ENCODE measurements at regions not wholly inside any gene's neighbourhood (a gene's known extent, or its start where the extent isn't known, plus 50 kb on each side); places are given as distances from the start of the nearest gene placed in this dataset.

DNA sequence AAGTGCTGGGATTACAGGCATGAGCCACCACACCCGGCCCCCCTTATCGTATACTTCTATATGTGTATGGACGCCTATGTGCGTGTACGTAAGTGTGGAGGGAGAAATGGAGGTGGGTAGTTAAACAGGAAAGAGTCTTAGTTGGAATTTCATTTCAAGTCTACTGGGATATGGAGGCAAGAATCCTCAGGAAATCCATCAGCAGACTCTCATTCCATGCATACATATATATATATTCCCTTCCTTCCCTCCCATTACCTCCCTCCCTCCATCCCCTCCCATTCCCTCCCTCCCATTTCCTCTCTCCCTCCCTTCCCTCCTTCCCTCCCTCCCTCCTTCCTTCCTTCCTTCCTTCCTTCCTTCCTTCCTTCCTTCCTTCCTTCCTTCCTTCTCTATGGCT lies 391.7 kb upstream of the RBFOX1 start:
- TF ChIP-seq POLR2A (IDR thresholded peaks at IDR 0.05) (no peak), POLR2AphosphoS5 (IDR thresholded peaks at IDR 0.05) (no peak)
- TF ChIP-seq, protein P1, sequence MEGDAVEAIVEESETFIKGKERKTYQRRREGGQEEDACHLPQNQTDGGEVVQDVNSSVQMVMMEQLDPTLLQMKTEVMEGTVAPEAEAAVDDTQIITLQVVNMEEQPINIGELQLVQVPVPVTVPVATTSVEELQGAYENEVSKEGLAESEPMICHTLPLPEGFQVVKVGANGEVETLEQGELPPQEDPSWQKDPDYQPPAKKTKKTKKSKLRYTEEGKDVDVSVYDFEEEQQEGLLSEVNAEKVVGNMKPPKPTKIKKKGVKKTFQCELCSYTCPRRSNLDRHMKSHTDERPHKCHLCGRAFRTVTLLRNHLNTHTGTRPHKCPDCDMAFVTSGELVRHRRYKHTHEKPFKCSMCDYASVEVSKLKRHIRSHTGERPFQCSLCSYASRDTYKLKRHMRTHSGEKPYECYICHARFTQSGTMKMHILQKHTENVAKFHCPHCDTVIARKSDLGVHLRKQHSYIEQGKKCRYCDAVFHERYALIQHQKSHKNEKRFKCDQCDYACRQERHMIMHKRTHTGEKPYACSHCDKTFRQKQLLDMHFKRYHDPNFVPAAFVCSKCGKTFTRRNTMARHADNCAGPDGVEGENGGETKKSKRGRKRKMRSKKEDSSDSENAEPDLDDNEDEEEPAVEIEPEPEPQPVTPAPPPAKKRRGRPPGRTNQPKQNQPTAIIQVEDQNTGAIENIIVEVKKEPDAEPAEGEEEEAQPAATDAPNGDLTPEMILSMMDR (IDR thresholded peaks at IDR 0.05), result no peak
- H3K4me3 ChIP-seq, result no peak overlapping the region
- H3K27ac ChIP-seq, result no peak overlapping the region
- intact Hi-C loops (cut with DNase I; ENCODE audit: low total_unique reads), result no loop called here
- H3K27me3 ChIP-seq, result no peaks in the 10 kb centered on the region
- H3K36me3 ChIP-seq, result no peaks in the 10 kb centered on the region
- no peaks in the 10 kb centered on the region for H3K9me3 ChIP-seq
- DNase-seq (ENCODE audit: low spot score in 2 of 2), result no peak
- no peaks in the 10 kb centered on the region for H3K4me1 ChIP-seq

DNA sequence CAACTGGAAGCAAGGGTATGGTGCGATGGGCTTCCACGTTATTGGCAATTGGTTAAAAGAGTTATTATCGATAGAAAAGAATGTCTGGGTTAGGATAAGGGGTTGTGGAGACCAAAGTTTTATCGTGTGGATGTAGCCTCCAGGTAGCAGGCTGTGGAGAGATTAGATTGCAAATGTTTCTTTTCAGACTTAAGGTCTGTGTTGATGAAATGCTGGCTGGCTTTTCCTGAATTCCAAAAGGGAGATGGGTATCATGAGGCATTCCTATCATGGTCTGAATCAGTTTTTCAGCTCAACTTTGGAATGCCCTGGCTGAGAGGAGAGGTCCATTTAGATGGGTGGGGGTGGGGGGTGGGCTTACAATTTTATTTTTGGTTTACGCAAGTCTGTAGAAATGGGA lies 395.0 kb upstream of the RBFOX1 start:
- Histone ChIP-seq H3K27ac (no peak overlapping the region), H3K27me3 (no peaks in the 10 kb centered on the region), H3K9me3 (no peaks in the 10 kb centered on the region), H3K4me1 (no peaks in the 10 kb centered on the region), H3K4me3 (no peak overlapping the region), H3K36me3 (no peaks in the 10 kb centered on the region)
- intact Hi-C loops (cut with DNase I; ENCODE audit: low total_unique reads), result no loop called here
- no peak for DNase-seq (ENCODE audit: low spot score in 2 of 2)
- TF ChIP-seq, protein P1 (IDR thresholded peaks at IDR 0.05), result no peak
- TF ChIP-seq POLR2AphosphoS5 (IDR thresholded peaks at IDR 0.05) (no peak), POLR2A (IDR thresholded peaks at IDR 0.05) (no peak)

DNA sequence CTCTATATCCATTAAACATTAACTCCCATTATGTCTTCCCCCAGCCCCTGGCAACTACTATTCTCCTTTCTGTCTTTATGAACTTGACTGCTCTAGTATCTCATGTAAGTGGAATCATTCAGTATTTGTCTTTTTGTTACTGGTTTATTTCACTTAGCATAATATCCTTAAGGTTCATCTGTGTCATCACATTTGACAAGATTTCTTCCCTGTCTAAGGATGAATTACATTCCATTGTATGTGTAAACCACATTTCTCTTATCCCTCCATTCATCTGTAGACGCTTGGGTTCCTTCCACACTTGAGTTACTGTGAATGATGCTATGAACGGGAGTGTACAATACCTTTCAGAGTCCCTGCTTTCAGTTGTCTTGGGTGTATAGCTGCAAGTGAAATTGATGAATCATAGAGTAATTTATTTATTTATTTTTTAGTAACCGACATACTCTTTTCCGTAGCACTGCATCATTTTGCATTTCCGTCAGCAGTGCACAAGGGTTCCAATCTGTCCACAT lies 399.7 kb upstream of the RBFOX1 start:
- no peak for TF ChIP-seq POLR2A (IDR thresholded peaks at IDR 0.05)
- intact Hi-C loops (cut with DNase I; ENCODE audit: low total_unique reads), result no loop called here
- Histone ChIP-seq H3K27ac (no peak overlapping the region), H3K4me1 (no peaks in the 10 kb centered on the region), H3K4me3 (no peak overlapping the region), H3K27me3 (no peaks in the 10 kb centered on the region), H3K36me3 (no peaks in the 10 kb centered on the region), H3K9me3 (no peaks in the 10 kb centered on the region)
- no peak for DNase-seq (ENCODE audit: low spot score in 2 of 2)

DNA sequence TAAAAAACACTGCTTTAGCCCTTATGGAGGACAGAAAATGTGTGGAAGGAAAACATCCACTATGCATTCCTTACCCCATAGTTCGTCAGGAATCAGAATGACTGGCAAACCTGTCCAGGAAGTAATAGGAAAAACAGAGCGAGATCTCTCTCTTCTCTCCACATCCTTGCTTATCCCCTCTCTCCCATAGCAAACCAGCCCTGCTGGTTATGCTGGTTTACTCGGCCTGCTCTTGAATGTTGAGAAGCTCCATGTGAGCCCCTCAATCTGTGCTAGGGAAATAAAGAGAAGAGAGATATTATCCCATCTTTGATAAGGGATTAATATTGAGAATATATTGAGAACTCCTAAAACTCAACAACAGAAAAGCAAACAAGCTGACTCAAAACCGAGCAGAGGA lies 402.8 kb upstream of the RBFOX1 start:
- TF ChIP-seq, protein P1 (IDR thresholded peaks at IDR 0.05), result no peak
- TF ChIP-seq POLR2AphosphoS5 (IDR thresholded peaks at IDR 0.05) (no peak), POLR2A (IDR thresholded peaks at IDR 0.05) (no peak)
- Histone ChIP-seq H3K27me3 (no peaks in the 10 kb centered on the region), H3K27ac (no peak overlapping the region), H3K36me3 (no peaks in the 10 kb centered on the region), H3K4me3 (no peak overlapping the region), H3K9me3 (no peaks in the 10 kb centered on the region), H3K4me1 (no peaks in the 10 kb centered on the region)
- no peak for DNase-seq (ENCODE audit: low spot score in 2 of 2)
- intact Hi-C loops (cut with DNase I; ENCODE audit: low total_unique reads), result loop anchor here (10.0 kb wide), 1 partner anchor 125 kb away; no protein-coding TSS in a partner anchor

DNA sequence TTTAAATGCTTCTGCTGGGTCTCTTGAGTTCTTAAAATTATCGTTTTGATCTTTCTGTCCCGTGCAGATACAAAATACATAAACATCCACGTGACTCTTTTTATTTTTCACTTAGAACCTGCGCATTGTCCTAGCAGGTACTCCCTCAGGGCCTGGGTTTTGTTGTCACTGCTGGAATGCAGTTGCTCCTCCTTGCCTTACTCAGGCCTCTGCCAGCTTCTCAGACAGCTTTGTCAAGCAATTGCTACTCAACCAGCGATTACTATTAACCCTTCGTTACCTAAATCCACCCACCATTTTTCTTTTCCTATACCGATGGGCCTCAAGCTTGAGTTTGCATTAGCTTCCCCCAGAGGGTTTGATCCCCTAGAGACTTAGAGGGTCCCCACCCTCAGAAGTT lies 405.9 kb upstream of the RBFOX1 start:
- H3K4me1 ChIP-seq, result no peaks in the 10 kb centered on the region

More for the DNA sequence above, 405.9 kb upstream of the RBFOX1 start:
- H3K27ac ChIP-seq, result no peak overlapping the region
- no peaks in the 10 kb centered on the region for H3K27me3 ChIP-seq
- no peak overlapping the region for H3K4me3 ChIP-seq
- peaks cover 0 to 11% of the 10 kb centered on the region in 2 donors for H3K9me3 ChIP-seq
- TF ChIP-seq, protein P1 (IDR thresholded peaks at IDR 0.05), result no peak
- TF ChIP-seq POLR2A (IDR thresholded peaks at IDR 0.05) (no peak), POLR2AphosphoS5 (IDR thresholded peaks at IDR 0.05) (no peak)
- no peak for DNase-seq (ENCODE audit: low spot score in 2 of 2)
- intact Hi-C loops (cut with DNase I; ENCODE audit: low total_unique reads), result loop anchor here (10.0 kb wide), 1 partner anchor 122 kb away; no protein-coding TSS in a partner anchor
- H3K36me3 ChIP-seq, result no peaks in the 10 kb centered on the region

Data from breast epithelium (tissue), 4 donors.